ENCODE measurements at regions not wholly inside any gene's neighbourhood (a gene's known extent, or its start where the extent isn't known, plus 50 kb on each side); places are given as distances from the start of the nearest gene placed in this dataset.

- no peak overlapping the region for H3K4me3 ChIP-seq
- no peaks in the 10 kb centered on the region for H3K9me3 ChIP-seq (replicated peaks in 1 of 11)
- H3K4me1 ChIP-seq: peaks cover 0 to 12% (median 0%) of the 10 kb centered on the region in 10 experiments; a peak in 6 of 20 replicates
- no peaks in the 10 kb centered on the region for H3K27me3 ChIP-seq
- H3K4me2 ChIP-seq: no peak overlapping the region
- H3K36me3 ChIP-seq: no peaks in the 10 kb centered on the region
- H3K9ac ChIP-seq: no peak overlapping the region
- TF ChIP-seq Cebpa-rat (IDR thresholded peaks at IDR 0.05): no peak
- H3K27ac ChIP-seq: no peak overlapping the region
- no peaks in the 10 kb centered on the region for H4K20me1 ChIP-seq
These were observed 440.8 kb upstream of the GBE1 start for GRCh38 chr3:82202269-82202668.

GRCh38 chr3:82201316-82201715 lies 439.9 kb upstream of the GBE1 start:
- Histone ChIP-seq H3K4me2 (no peak overlapping the region), H3K9ac (no peak overlapping the region), H4K20me1 (no peaks in the 10 kb centered on the region), H3K27me3 (no peaks in the 10 kb centered on the region), H3K36me3 (no peaks in the 10 kb centered on the region), H3K4me3 (no peak overlapping the region), H3K27ac (no peak overlapping the region), H3K9me3 (replicated peaks in 1 of 11) (no peaks in the 10 kb centered on the region), H3K4me1 (peaks cover 0 to 6% (median 0%) of the 10 kb centered on the region in 10 experiments; a peak in 5 of 20 replicates)
- no peak for TF ChIP-seq Cebpa-rat (IDR thresholded peaks at IDR 0.05)

GRCh38 chr3:82198009-82198408 lies 436.6 kb upstream of the GBE1 start:
- Histone ChIP-seq H3K27me3 (no peaks in the 10 kb centered on the region), H3K4me2 (no peak overlapping the region), H3K4me3 (no peak overlapping the region), H3K4me1 (no peaks in the 10 kb centered on the region), H3K36me3 (no peaks in the 10 kb centered on the region), H4K20me1 (no peaks in the 10 kb centered on the region), H3K9me3 (replicated peaks in 1 of 11) (no peaks in the 10 kb centered on the region), H3K27ac (no peak overlapping the region), H3K9ac (no peak overlapping the region)
- TF ChIP-seq Cebpa-rat (IDR thresholded peaks at IDR 0.05): no peak

- no peaks in the 10 kb centered on the region for H3K36me3 ChIP-seq
- no peak overlapping the region for H3K4me2 ChIP-seq
- TF ChIP-seq Cebpa-rat (IDR thresholded peaks at IDR 0.05): no peak
- no peaks in the 10 kb centered on the region for H4K20me1 ChIP-seq
- H3K4me3 ChIP-seq: no peak overlapping the region
- H3K27me3 ChIP-seq: no peaks in the 10 kb centered on the region
- H3K9ac ChIP-seq: no peak overlapping the region
- H3K27ac ChIP-seq: no peak overlapping the region
- H3K4me1 ChIP-seq: no peaks in the 10 kb centered on the region
- no peaks in the 10 kb centered on the region for H3K9me3 ChIP-seq (replicated peaks in 1 of 11)
These were observed 435.2 kb upstream of the GBE1 start for GRCh38 chr3:82196645-82197044.

GRCh38 chr3:82194870-82195269 lies 433.4 kb upstream of the GBE1 start:
- Histone ChIP-seq H4K20me1 (no peaks in the 10 kb centered on the region), H3K4me2 (no peak overlapping the region), H3K4me3 (no peak overlapping the region), H3K9me3 (replicated peaks in 1 of 11) (no peaks in the 10 kb centered on the region), H3K4me1 (no peaks in the 10 kb centered on the region), H3K36me3 (no peaks in the 10 kb centered on the region), H3K27ac (no peak overlapping the region), H3K9ac (no peak overlapping the region), H3K27me3 (no peaks in the 10 kb centered on the region)
- no peak for TF ChIP-seq Cebpa-rat (IDR thresholded peaks at IDR 0.05)

DNA sequence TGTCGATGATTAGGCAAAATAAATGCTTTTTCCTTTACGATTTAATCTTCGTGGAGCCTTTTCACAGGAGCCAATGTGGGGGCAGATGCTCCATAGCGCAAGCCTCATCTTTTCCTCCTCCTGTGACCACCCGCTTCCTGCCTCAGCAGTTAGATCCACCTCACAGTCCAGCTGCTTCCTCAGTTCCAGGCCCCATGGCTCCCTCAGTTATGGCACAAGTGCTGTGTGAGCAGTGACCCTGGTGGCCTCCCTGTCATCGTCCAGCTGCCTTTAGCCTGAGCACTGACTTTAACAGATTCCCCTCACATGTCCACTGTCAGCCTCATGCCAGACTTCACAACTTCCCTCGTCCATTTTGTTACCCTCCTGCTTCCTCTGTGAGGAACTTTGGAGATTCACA lies 424.6 kb upstream of the GBE1 start:
- Histone ChIP-seq H4K20me1 (no peaks in the 10 kb centered on the region), H3K36me3 (no peaks in the 10 kb centered on the region), H3K4me1 (no peaks in the 10 kb centered on the region), H3K9me3 (replicated peaks in 1 of 11) (no peaks in the 10 kb centered on the region), H3K27me3 (no peaks in the 10 kb centered on the region), H3K9ac (no peak overlapping the region), H3K4me2 (no peak overlapping the region), H3K4me3 (no peak overlapping the region), H3K27ac (no peak overlapping the region)
- no peak for TF ChIP-seq Cebpa-rat (IDR thresholded peaks at IDR 0.05)

DNA sequence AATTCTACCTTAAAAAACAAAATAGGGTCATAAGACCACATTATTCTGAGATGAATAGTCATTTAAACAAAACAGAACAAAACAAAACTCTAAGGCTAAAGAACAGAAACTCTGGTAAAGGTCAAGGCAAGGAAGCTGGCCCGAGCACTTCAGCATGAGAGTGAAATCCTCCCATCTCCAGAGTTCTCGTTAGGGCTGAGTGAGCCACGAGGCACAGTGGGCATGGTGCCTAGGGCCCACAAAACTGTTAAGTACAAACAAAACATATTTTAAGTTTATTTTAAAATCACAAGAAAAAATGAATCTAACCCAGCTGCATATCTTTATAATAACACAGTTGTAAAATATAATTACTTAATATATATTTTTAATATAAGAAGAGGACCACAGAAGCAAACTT lies 417.8 kb upstream of the GBE1 start:
- H3K4me1 ChIP-seq: no peaks in the 10 kb centered on the region
- H3K36me3 ChIP-seq: no peaks in the 10 kb centered on the region
- no peak overlapping the region for H3K9ac ChIP-seq
- no peaks in the 10 kb centered on the region for H3K9me3 ChIP-seq (replicated peaks in 1 of 11)
- TF ChIP-seq Cebpa-rat (IDR thresholded peaks at IDR 0.05): no peak
- H3K27ac ChIP-seq: no peak overlapping the region
- no peak overlapping the region for H3K4me3 ChIP-seq
- H3K27me3 ChIP-seq: no peaks in the 10 kb centered on the region
- H4K20me1 ChIP-seq: no peaks in the 10 kb centered on the region
- no peak overlapping the region for H3K4me2 ChIP-seq

DNA sequence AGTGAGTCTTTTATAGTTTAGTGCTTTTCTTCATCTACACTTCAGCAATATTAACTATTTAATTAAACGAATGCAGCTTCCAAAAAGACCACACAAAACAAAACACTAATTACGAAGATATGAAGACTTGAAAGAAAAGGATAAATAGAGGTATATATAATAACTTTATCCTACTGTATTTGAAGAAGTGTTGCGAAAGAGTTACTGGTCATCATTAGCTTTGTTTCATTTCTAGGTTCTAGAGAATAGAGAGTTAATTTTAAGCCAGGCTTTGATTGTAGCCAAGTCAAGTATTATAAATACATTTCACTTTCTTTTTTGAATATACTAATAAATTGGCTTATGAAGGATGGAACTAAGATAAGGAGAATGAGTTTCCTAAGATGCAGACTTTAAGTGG lies 416.8 kb upstream of the GBE1 start:
- Histone ChIP-seq H3K4me3 (no peak overlapping the region), H3K9ac (no peak overlapping the region), H3K4me1 (no peaks in the 10 kb centered on the region), H4K20me1 (no peaks in the 10 kb centered on the region), H3K27me3 (no peaks in the 10 kb centered on the region), H3K36me3 (no peaks in the 10 kb centered on the region), H3K27ac (no peak overlapping the region), H3K4me2 (no peak overlapping the region), H3K9me3 (replicated peaks in 1 of 11) (no peaks in the 10 kb centered on the region)
- TF ChIP-seq Cebpa-rat (IDR thresholded peaks at IDR 0.05): 0 out of 22 replicates have a peak, but pooled peaks of 1 of the 11 experiments have one; percentile 38

DNA sequence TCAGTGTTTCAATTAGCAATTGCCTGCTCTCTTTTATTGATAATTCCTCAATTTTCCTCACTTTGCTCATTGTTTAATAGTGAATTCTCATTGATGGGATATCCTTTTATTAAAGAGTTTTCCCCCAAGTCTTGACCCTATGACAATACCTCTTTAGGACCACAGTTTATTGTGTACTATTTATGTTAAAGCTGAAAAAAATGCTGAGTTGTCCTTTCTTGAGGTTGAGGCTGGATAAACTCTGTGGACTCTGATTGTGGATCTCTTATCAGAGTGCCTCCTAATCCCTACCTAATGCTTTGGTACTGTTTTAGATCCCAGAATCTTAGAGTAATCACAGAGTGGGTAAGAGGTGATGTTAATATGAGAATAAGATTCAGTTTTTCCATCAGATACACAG lies 416.3 kb upstream of the GBE1 start:
- no peaks in the 10 kb centered on the region for H3K27me3 ChIP-seq
- no peak for TF ChIP-seq Cebpa-rat (IDR thresholded peaks at IDR 0.05)
- H3K9ac ChIP-seq: no peak overlapping the region
- H3K9me3 ChIP-seq (replicated peaks in 1 of 11): no peaks in the 10 kb centered on the region
- no peak overlapping the region for H3K4me2 ChIP-seq
- no peaks in the 10 kb centered on the region for H3K36me3 ChIP-seq
- no peak overlapping the region for H3K27ac ChIP-seq
- H3K4me3 ChIP-seq: no peak overlapping the region
- H3K4me1 ChIP-seq: no peaks in the 10 kb centered on the region
- H4K20me1 ChIP-seq: no peaks in the 10 kb centered on the region

- Histone ChIP-seq H3K9ac (no peak overlapping the region), H3K27ac (no peak overlapping the region), H3K36me3 (no peaks in the 10 kb centered on the region), H3K4me2 (no peak overlapping the region), H3K9me3 (replicated peaks in 1 of 11) (no peaks in the 10 kb centered on the region), H3K4me3 (no peak overlapping the region), H3K4me1 (no peaks in the 10 kb centered on the region), H3K27me3 (no peaks in the 10 kb centered on the region), H4K20me1 (no peaks in the 10 kb centered on the region)
- no peak for TF ChIP-seq Cebpa-rat (IDR thresholded peaks at IDR 0.05)
These were observed 403.8 kb upstream of the GBE1 start for GRCh38 chr3:82165266-82165665.

All from BLaER1 treated with 17β-estradiol and CSF1 and Interleukin-3, amounts not matched to agents 10 nM and 100 nM (cell line).